Left ventricle myocardium superior (tissue), 1 donor: ENCODE measurements at regions not wholly inside any gene's neighbourhood (a gene's known extent, or its start where the extent isn't known, plus 50 kb on each side); places are given as distances from the start of the nearest gene placed in this dataset.
A peak's percentile ranks its signal among the peaks of the same experiment; 100 is the strongest.
"Not testable (repeated sequence)": the region's sequence is repeated elsewhere in the genome, so short reads cannot be mapped to it uniquely, and the experiment has no call there.

ENCODE experiments used
- ATAC-seq: fragments of 200-7000 bp; cut with Tn5 transposase; one replicate; pipeline ENCODE4 v1.9.1; 2020; ENCODE audit warnings: mild to moderate bottlenecking, moderate library complexity
- DNase-seq: peaks from one replicate; pipeline ENCODE4 v3.0.0-alpha.2; 2020
- intact Hi-C: fragments of 100-400 bp; cut with micrococcal nuclease; formaldehyde crosslinking; loops from one replicate; pipeline ENCODE4 v1.11.0; 2022
- donor health status: DM: no; HTN: yes; CAD: no; lungs with severe emphysema.

DNA sequence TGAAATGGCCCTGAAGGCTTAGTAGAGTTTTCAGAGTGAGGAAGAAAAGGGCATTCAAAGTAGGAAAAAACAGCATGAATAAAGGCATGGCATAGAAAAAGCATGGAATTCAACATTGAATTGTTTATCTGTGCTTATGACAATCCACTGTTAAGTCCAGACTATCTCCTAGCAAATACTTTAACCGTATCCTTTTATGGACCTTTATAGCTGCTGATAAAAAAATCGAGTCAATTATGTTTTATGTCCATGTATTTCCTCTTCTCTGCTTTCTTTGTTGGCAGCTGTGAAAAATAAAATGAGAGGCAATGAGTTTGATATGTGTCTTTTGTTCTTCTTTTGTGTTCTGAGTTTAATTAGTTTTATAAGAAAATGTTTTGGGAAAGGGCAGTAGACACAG, 70.4 kb downstream of the TDRD15 start:
- ATAC-seq (no peak), DNase-seq (no peak)
- intact Hi-C loops: no loop called here

GRCh38 chr2:21194858-21195271, 71.1 kb downstream of the TDRD15 start:
- intact Hi-C loops: no loop called here
- no peak for ATAC-seq
- no peak for DNase-seq

DNA sequence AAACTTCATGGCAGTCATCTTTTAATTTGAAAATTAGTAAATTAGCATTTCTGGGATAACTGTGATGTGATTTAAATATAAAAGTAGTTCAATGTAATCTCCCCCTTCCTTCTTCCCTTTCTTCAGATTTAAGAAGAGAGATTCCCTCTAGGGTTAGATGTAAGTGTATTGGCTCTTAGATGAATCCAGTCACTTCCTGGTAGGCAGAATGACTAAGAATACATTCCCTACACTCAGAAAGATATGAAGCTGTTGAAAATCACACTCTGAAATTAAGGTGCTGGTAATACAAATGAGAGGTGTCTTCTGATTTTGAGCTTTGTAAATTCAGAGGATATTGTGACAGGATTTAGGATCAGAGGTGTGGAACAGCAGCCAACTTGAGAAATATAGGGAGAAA, 71.6 kb downstream of the TDRD15 start:
- DNase-seq (no peak), ATAC-seq (no peak)
- intact Hi-C loops: no loop called here

- no peak for ATAC-seq
- intact Hi-C loops: no loop called here
- no peak for DNase-seq
Observed at GRCh38 chr2:21198637-21199036, 74.9 kb downstream of the TDRD15 start.

GRCh38 chr2:21203976-21204375, 80.2 kb downstream of the TDRD15 start:
- DNase-seq (no peak), ATAC-seq (no peak)
- intact Hi-C loops: no loop called here

GRCh38 chr2:21214085-21214484, 90.3 kb downstream of the TDRD15 start:
- intact Hi-C loops, ATAC-seq, DNase-seq: not testable (repeated sequence)

DNA sequence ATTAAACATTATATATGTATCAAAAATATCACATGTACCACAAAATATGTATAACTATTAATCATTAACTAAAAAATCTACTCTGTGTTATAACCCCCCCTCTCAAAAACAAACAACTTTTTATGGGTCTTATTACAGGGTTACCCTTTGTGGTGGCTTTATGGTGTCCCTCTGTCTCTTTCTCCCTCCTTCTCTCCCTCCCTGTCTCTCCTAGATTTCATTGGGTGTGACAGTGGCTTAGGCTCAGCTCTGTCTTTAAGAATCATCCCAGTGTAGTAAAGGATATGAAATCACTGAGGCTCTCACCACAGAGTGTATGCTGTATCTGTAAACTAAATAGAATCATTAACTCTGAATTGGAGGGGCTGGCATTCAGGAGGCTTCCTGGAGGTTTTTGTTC, 93.7 kb downstream of the TDRD15 start:
- intact Hi-C loops: no loop called here
- DNase-seq (no peak), ATAC-seq (no peak)

DNA sequence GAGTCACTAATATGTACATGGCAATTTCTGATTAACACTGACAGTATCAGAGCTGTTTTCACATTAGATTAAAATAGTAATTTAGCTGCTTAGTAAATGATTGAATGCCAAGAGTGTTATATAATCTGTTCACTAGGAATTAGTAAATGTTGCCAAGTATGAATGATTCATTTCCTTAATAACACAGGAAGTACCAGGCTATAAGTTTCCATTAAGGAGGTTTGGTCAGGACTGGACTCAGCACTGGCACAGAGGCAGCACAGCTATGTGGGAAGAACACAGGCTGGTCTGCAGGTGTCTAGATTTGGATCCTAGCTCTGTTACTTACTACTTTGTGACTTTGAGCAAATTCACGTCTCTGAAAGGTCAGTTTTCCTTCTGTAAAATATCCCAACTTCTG, 97.2 kb downstream of the TDRD15 start:
- intact Hi-C loops: no loop called here
- ATAC-seq: no peak
- no peak for DNase-seq

GRCh38 chr2:21223618-21224017, 99.8 kb downstream of the TDRD15 start:
- no peak for ATAC-seq
- intact Hi-C loops: no loop called here
- no peak for DNase-seq

GRCh38 chr2:21228041-21228895, 104.5 kb downstream of the TDRD15 start:
- DNase-seq: no peak
- no peak for ATAC-seq
- intact Hi-C loops: no loop called here

GRCh38 chr2:21229302-21229701, 105.5 kb downstream of the TDRD15 start:
- intact Hi-C loops: no loop called here
- ATAC-seq: peak; percentile 24
- DNase-seq: no peak

- intact Hi-C loops: no loop called here
- no peak for DNase-seq
- ATAC-seq: no peak
Observed at GRCh38 chr2:21230140-21230539, 106.4 kb downstream of the TDRD15 start.

GRCh38 chr2:21231985-21232384, 108.2 kb downstream of the TDRD15 start:
- ATAC-seq: peak; percentile 13
- no peak for DNase-seq
- intact Hi-C loops: no loop called here

DNA sequence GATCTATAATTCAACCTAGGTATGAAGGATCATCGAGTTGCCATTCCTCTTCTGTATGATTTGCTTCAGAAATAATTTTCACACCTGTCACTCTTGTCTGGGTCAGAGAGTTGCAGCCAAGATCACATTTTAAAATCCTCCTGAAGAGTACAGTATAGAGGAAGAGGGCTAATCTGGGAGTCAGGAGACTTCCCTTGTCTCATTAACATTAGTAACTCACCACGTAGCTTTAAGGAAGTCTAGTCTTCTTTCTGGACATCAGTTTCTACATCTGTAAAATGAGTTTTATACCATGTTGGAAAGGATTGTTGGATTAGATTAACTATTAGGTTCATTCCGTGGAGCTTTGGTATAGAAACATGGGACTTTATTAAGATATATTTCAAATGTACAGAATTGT, 109.4 kb downstream of the TDRD15 start:
- intact Hi-C loops: no loop called here
- no peak for ATAC-seq
- DNase-seq: no peak

- DNase-seq (no peak), ATAC-seq (no peak)
- intact Hi-C loops: no loop called here
Observed at GRCh38 chr2:21234001-21234400, 110.2 kb downstream of the TDRD15 start.

DNA sequence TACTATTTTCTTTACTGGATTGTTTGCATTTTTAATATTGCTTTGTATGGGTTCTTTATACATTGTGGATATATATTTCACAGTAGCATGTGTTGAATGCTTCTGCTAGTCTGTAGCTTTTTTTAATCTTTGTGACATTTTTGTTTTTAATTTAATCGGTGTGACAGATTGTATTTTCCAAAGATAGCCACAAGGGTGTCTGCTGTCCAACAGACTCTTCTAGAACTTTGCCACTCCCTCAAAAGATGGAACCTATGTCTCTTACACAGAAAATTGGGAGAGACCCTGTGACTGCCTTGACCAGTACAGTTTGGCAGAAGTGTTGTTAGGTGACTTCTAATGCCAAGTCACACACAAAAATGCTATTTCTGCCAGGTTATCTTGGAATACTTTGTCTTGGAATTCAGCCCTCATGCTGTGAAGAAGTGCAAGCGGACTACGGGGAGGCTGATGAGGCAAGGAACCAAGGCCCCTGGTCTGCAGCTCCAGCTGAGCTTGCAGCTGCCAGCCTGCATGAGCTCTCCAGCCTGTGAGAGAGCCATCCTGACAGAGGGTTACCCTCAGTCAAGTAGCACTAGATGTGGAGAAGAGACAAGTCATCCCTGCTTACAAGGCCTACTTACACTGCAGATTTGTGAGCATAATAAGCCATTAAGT, 110.8 kb downstream of the TDRD15 start:
- intact Hi-C loops: no loop called here
- DNase-seq (no peak), ATAC-seq (no peak)

- not testable (repeated sequence) for DNase-seq, ATAC-seq
Observed at GRCh38 chr2:21239749-21240148, 116.0 kb downstream of the TDRD15 start.

GRCh38 chr2:21244161-21244560, 120.4 kb downstream of the TDRD15 start:
- no peak for DNase-seq
- intact Hi-C loops: no loop called here
- ATAC-seq: no peak

More at GRCh38 chr2:21239749-21240148, 116.0 kb downstream of the TDRD15 start:
- intact Hi-C loops: not testable (repeated sequence)

GRCh38 chr2:21245565-21245964, 121.8 kb downstream of the TDRD15 start:
- ATAC-seq (no peak), DNase-seq (no peak)
- intact Hi-C loops: no loop called here

DNA sequence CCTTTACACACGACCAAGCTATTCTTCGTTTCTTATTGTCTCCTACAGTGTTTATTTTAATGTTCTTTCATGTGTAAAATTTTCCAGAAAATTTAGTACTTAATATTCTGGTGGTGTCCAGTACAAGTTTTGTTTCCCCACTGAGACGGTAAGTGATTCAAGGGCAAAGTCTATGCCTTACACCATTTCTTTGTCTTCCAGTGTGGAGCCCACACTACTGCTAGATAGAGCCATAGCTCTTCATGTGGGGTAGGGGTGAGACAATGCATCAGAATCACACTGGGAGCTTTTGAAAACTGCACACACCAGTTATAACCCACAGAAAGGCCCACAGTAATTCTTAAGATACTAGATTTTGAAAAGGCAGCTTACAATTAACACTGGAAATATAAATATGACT, 125.6 kb downstream of the TDRD15 start:
- intact Hi-C loops: no loop called here
- ATAC-seq (no peak), DNase-seq (no peak)

DNA sequence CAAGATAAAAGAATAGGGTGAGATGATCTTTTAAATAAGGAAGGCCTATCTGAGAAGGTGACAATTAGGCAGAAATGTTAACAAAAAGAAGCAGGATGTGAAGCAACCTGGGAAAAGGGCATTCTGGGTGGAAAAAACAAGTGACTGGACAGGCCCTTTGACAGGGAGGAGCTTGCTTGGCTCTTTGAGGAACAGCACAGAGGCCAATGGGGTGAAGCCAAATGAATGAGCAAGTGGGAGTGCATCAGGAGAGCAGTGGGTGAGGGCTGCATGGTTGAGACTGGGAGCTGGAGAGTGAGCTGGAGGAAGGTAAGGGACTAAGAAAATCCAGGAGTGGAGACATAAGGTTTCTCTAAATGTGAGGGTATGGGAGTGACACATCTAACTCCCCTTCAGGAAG, 126.9 kb downstream of the TDRD15 start:
- ATAC-seq (no peak), DNase-seq (no peak)
- intact Hi-C loops: no loop called here
